Choroid plexus epithelial cell (primary cell): ENCODE measurements at regions not wholly inside any gene's neighbourhood (a gene's known extent, or its start where the extent isn't known, plus 50 kb on each side); places are given as distances from the start of the nearest gene placed in this dataset.

Source experiments
- DNase-seq: peaks from one replicate; pipeline ENCODE4 v3.0.0-alpha.2; 2010; ENCODE audit warnings: low read depth
- H3K4me3 ChIP-seq: 2 replicates; pipeline ENCODE4 v1.5.1; 2011; ENCODE audit warnings: low read depth, mild to moderate bottlenecking, control low read depth, low read length, moderate library complexity
- TF ChIP-seq, protein P1 (sequence below): conservative IDR thresholded peaks from 2 replicates; pipeline ENCODE4 v1.5.1; 2011; ENCODE audit warnings: low read depth, mild to moderate bottlenecking, control low read depth, inconsistent platforms, low read length, moderate library complexity

GRCh38 chr2:236395067-236395466 lies 130.9 kb upstream of the ASB18 start:
- TF ChIP-seq, protein P1, sequence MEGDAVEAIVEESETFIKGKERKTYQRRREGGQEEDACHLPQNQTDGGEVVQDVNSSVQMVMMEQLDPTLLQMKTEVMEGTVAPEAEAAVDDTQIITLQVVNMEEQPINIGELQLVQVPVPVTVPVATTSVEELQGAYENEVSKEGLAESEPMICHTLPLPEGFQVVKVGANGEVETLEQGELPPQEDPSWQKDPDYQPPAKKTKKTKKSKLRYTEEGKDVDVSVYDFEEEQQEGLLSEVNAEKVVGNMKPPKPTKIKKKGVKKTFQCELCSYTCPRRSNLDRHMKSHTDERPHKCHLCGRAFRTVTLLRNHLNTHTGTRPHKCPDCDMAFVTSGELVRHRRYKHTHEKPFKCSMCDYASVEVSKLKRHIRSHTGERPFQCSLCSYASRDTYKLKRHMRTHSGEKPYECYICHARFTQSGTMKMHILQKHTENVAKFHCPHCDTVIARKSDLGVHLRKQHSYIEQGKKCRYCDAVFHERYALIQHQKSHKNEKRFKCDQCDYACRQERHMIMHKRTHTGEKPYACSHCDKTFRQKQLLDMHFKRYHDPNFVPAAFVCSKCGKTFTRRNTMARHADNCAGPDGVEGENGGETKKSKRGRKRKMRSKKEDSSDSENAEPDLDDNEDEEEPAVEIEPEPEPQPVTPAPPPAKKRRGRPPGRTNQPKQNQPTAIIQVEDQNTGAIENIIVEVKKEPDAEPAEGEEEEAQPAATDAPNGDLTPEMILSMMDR, result no peak
- H3K4me3 ChIP-seq, result no peak overlapping the region
- no peak for DNase-seq

DNA sequence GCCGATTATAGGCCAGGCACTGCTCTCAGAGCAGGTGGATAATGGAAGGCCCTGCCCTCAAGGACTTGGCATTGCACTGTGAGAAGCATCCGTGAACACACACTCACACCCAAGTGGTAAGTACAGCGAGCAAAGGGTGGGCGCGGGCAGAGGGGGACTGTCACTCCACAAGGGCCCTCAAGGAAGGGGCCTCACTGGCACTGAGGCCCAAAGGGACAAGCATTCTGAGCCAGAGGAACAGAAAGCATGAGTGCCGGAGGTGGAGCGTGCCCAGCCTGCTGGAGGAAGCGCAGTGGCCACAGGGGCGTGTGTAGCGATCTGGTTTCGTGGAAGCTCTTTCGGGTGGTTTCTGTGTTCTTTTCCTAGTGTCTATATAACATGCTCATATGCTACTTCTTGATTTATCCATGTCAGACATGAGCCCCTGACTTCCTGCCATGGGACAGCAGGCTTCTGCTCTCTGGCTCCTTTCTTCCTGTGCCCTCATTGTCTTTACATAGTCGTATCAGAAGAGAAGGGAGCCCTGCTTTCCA lies 132.7 kb upstream of the ASB18 start:
- no peak overlapping the region for H3K4me3 ChIP-seq
- TF ChIP-seq, protein P1, result no peak
- DNase-seq, result no peak

- no peak overlapping the region for H3K4me3 ChIP-seq
- TF ChIP-seq, protein P1, result no peak
Observed at GRCh38 chr2:236397681-236398080, 133.5 kb upstream of the ASB18 start.

DNA sequence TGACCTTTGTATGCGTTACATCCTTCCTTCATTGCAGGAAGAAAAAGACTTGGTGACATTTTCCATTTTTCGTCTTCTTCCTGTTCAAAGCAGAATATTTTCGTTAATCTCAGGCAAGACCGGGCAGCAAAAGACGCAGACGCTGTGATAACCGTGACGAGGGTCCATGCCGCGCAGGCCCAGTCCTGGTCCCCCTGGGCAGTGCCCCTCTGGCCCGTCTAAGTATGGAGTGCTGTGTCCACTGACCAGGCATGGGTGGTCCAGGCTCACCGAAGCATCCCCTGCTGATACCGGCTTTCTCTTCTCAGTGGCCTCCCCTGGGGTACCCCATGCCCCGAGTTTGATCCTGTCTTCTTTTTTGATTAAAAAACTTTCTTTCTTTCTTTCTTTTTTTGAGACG lies 135.2 kb upstream of the ASB18 start:
- TF ChIP-seq, protein P1, result no peak
- no peak overlapping the region for H3K4me3 ChIP-seq
- no peak for DNase-seq

More at GRCh38 chr2:236397681-236398080, 133.5 kb upstream of the ASB18 start:
- DNase-seq, result no peak

GRCh38 chr2:236400046-236400574 lies 135.9 kb upstream of the ASB18 start:
- DNase-seq, result no peak
- TF ChIP-seq, protein P1, result no peak
- no peak overlapping the region for H3K4me3 ChIP-seq

- TF ChIP-seq, protein P1, result no peak
- no peak overlapping the region for H3K4me3 ChIP-seq
- DNase-seq, result no peak
Observed at GRCh38 chr2:236400594-236401360, 136.6 kb upstream of the ASB18 start.
